ENCODE measurements at regions not wholly inside any gene's neighbourhood (a gene's known extent, or its start where the extent isn't known, plus 50 kb on each side); places are given as distances from the start of the nearest gene placed in this dataset.

- Histone ChIP-seq H3K4me1 (ENCODE audit: low read length) (no peaks in the 10 kb centered on the region), H2AFZ (ENCODE audit: low read depth, low read length) (no peak overlapping the region), H3K27me3 (ENCODE audit: low read depth, low read length) (no peaks in the 10 kb centered on the region), H3K9me3 (ENCODE audit: insufficient read depth, low read length) (no peaks in the 10 kb centered on the region), H3K36me3 (replicated peaks; ENCODE audit: low read depth, low read length) (no peaks in the 10 kb centered on the region), H3K4me3 (ENCODE audit: low read length) (no peak overlapping the region), H3K27ac (ENCODE audit: low read length) (no peak overlapping the region), H3K4me2 (ENCODE audit: low read length) (no peak overlapping the region), H3K79me2 (ENCODE audit: low read length) (no peaks in the 10 kb centered on the region), H4K20me1 (ENCODE audit: insufficient read depth, low read length) (no peaks in the 10 kb centered on the region), H3K9ac (ENCODE audit: low read length) (no peak overlapping the region)
- TF ChIP-seq EZH2phosphoT487 (IDR thresholded peaks at IDR 0.05; ENCODE audit: low read depth) (no peak), CTCF (IDR thresholded peaks at IDR 0.05; ENCODE audit: low read depth, low read length) (no peak)
Measured at GRCh38 chr14:101044741-101045140, 141.2 kb upstream of the RTL1 start.

GRCh38 chr14:101045511-101045910 is 142.0 kb upstream of the RTL1 start:
- no peak overlapping the region for H3K4me2 ChIP-seq (ENCODE audit: low read length)
- no peak overlapping the region for H3K4me3 ChIP-seq (ENCODE audit: low read length)
- no peak overlapping the region for H2AFZ ChIP-seq (ENCODE audit: low read depth, low read length)
- no peaks in the 10 kb centered on the region for H4K20me1 ChIP-seq (ENCODE audit: insufficient read depth, low read length)
- H3K36me3 ChIP-seq (replicated peaks; ENCODE audit: low read depth, low read length): no peaks in the 10 kb centered on the region
- no peaks in the 10 kb centered on the region for H3K9me3 ChIP-seq (ENCODE audit: insufficient read depth, low read length)
- no peak for TF ChIP-seq EZH2phosphoT487 (IDR thresholded peaks at IDR 0.05; ENCODE audit: low read depth)
- TF ChIP-seq CTCF (IDR thresholded peaks at IDR 0.05; ENCODE audit: low read depth, low read length): no peak
- H3K27ac ChIP-seq (ENCODE audit: low read length): no peak overlapping the region
- H3K4me1 ChIP-seq (ENCODE audit: low read length): no peaks in the 10 kb centered on the region
- H3K79me2 ChIP-seq (ENCODE audit: low read length): no peaks in the 10 kb centered on the region
- no peak overlapping the region for H3K9ac ChIP-seq (ENCODE audit: low read length)
- H3K27me3 ChIP-seq (ENCODE audit: low read depth, low read length): no peaks in the 10 kb centered on the region

- Histone ChIP-seq H3K27me3 (ENCODE audit: low read depth, low read length) (no peaks in the 10 kb centered on the region), H3K9me3 (ENCODE audit: insufficient read depth, low read length) (no peaks in the 10 kb centered on the region), H2AFZ (ENCODE audit: low read depth, low read length) (no peak overlapping the region), H3K4me2 (ENCODE audit: low read length) (no peak overlapping the region), H3K27ac (ENCODE audit: low read length) (no peak overlapping the region), H3K36me3 (replicated peaks; ENCODE audit: low read depth, low read length) (no peaks in the 10 kb centered on the region), H4K20me1 (ENCODE audit: insufficient read depth, low read length) (no peaks in the 10 kb centered on the region), H3K9ac (ENCODE audit: low read length) (no peak overlapping the region), H3K4me3 (ENCODE audit: low read length) (no peak overlapping the region), H3K4me1 (ENCODE audit: low read length) (no peaks in the 10 kb centered on the region), H3K79me2 (ENCODE audit: low read length) (no peaks in the 10 kb centered on the region)
- no peak for TF ChIP-seq EZH2phosphoT487 (IDR thresholded peaks at IDR 0.05; ENCODE audit: low read depth)
- TF ChIP-seq CTCF (IDR thresholded peaks at IDR 0.05; ENCODE audit: low read depth, low read length): no peak
Measured at GRCh38 chr14:101046071-101046470, 142.5 kb upstream of the RTL1 start.

GRCh38 chr14:101047326-101047725 is 143.8 kb upstream of the RTL1 start:
- H4K20me1 ChIP-seq (ENCODE audit: insufficient read depth, low read length): no peaks in the 10 kb centered on the region
- no peak overlapping the region for H3K9ac ChIP-seq (ENCODE audit: low read length)
- no peaks in the 10 kb centered on the region for H3K9me3 ChIP-seq (ENCODE audit: insufficient read depth, low read length)
- no peak overlapping the region for H3K4me3 ChIP-seq (ENCODE audit: low read length)
- no peak overlapping the region for H3K27ac ChIP-seq (ENCODE audit: low read length)
- H3K79me2 ChIP-seq (ENCODE audit: low read length): no peaks in the 10 kb centered on the region
- no peaks in the 10 kb centered on the region for H3K4me1 ChIP-seq (ENCODE audit: low read length)
- H3K27me3 ChIP-seq (ENCODE audit: low read depth, low read length): no peaks in the 10 kb centered on the region
- no peak overlapping the region for H3K4me2 ChIP-seq (ENCODE audit: low read length)
- H2AFZ ChIP-seq (ENCODE audit: low read depth, low read length): no peak overlapping the region
- H3K36me3 ChIP-seq (replicated peaks; ENCODE audit: low read depth, low read length): no peaks in the 10 kb centered on the region
- TF ChIP-seq CTCF (IDR thresholded peaks at IDR 0.05; ENCODE audit: low read depth, low read length) (no peak), EZH2phosphoT487 (IDR thresholded peaks at IDR 0.05; ENCODE audit: low read depth) (no peak)

Data from OCI-LY3 (cell line).